HepG2 (cell line): ENCODE measurements at regions not wholly inside any gene's neighbourhood (a gene's known extent, or its start where the extent isn't known, plus 50 kb on each side); places are given as distances from the start of the nearest gene placed in this dataset.

Source experiments
- AHDC1 ChIP-seq: sonication (generic); formaldehyde crosslinking; IDR thresholded peaks from 2 replicates; pipeline ENCODE4 v1.5.1; 2020; ENCODE audit warnings: mild to moderate bottlenecking, missing genetic modification reagents, borderline replicate concordance
- FOXP4 ChIP-seq: sonication (generic); formaldehyde crosslinking; IDR thresholded peaks from 2 replicates; pipeline ENCODE4 v1.4.0; 2020; ENCODE audit warnings: missing genetic modification reagents
- GMEB1 ChIP-seq: sonication (generic); formaldehyde crosslinking; IDR thresholded peaks from 2 replicates; pipeline ENCODE4 v1.5.1; 2020; ENCODE audit warnings: missing genetic modification reagents, mild to moderate bottlenecking, borderline replicate concordance
- HMGXB3 ChIP-seq: sonication (generic); formaldehyde crosslinking; IDR thresholded peaks from 2 replicates; pipeline ENCODE4 v1.4.0; 2020; ENCODE audit warnings: missing genetic modification reagents, borderline replicate concordance
- PHF5A ChIP-seq: IDR thresholded peaks from one replicate; pipeline ENCODE4 v1.6.1; 2018; ENCODE audit warnings: low read depth, missing genetic modification reagents; ENCODE audit not compliant: unreplicated experiment
- ZFP1 ChIP-seq: IDR thresholded peaks from 2 replicates; pipeline ENCODE4 v1.6.1; 2016
- ZNF605 ChIP-seq: sonication (generic); formaldehyde crosslinking; IDR thresholded peaks from 2 replicates; pipeline ENCODE4 v1.8.0; 2022; ENCODE audit warnings: mild to moderate bottlenecking, missing genetic modification reagents
- ZNF629 ChIP-seq: sonication (generic); formaldehyde crosslinking; conservative IDR thresholded peaks from 2 replicates; pipeline ENCODE4 v1.5.0; 2020; ENCODE audit warnings: missing genetic modification reagents
- ZNF841 ChIP-seq: sonication (generic); formaldehyde crosslinking; IDR thresholded peaks from 2 replicates; pipeline ENCODE4 v1.8.1; 2023; ENCODE audit warnings: missing genetic modification reagents, borderline replicate concordance

DNA sequence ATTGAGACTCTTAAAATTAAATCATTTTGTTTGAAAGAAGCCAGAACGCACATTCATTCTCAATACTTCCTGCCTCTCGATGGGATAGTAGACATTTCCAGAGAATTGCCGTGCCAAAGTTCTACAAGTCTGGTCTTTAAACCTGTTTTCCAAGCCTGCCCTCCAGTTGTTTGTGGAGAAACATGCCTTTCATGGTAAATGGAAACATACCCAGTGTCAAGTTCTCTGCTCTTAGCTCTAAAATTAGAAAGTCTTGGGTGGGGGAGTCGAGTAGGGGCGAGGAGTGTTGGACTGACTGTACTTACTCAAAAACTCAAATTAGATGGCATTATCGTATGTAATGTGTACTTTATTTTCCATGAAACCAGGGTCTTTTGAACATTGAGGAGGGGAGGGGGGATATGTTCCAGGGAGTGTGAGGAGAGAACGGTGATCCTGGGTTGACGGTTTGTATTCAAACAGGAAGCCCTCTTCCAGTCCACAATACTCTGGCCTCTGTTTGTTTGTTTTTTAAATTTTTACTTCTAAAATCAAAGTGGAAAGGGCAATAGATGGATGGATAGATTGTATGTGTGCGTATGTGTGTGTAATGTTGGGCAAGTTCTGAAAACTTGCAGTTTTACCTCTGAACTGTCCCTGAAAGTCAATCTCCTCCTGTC lies 106.8 kb upstream of the ARMC2 start (continued):
- peak; percentile 62; the same call in 1 of the 2 replicates for TF ChIP-seq ZNF629
- TF ChIP-seq HMGXB3: no peak
- TF ChIP-seq AHDC1 (CRISPR knock-in tag): peak; percentile 8; the same call in 1 of the 2 replicates
- peak; percentile 28; the same call in 1 of the 2 replicates for TF ChIP-seq FOXP4 (CRISPR knock-in tag)
- TF ChIP-seq ZNF841: no peak
- no peak for TF ChIP-seq ZNF605 (CRISPR knock-in tag)
- no peak for TF ChIP-seq PHF5A (CRISPR knock-in tag)
- TF ChIP-seq GMEB1 (CRISPR knock-in tag): no peak
- no peak for TF ChIP-seq ZFP1 (CRISPR knock-in tag)
